Memory B cell (primary cell): ENCODE measurements at regions not wholly inside any gene's neighbourhood (a gene's known extent, or its start where the extent isn't known, plus 50 kb on each side); places are given as distances from the start of the nearest gene placed in this dataset.

Experiments used
- ATAC-seq: fragments of 150-1000 bp; cut with Tn5 transposase; 2 replicates; pipeline ENCODE4 v1.10.0; 2021; ENCODE audit warnings: low read depth, mild to moderate bottlenecking, moderate library complexity
- DNase-seq, 2 donors: peaks; one replicate each; pipeline ENCODE4 v3.0.0; 2022; ENCODE audit warnings: low spot score in 2 of 2
- H3K27ac Mint-ChIP-seq: one replicate; pipeline ENCODE4 v1.8.0; 2022; ENCODE audit warnings: mild to moderate bottlenecking, moderate library complexity, mixed read lengths
- H3K27me3 Mint-ChIP-seq: one replicate; pipeline ENCODE4 v1.8.0; 2022; ENCODE audit warnings: mixed read lengths
- H3K36me3 Mint-ChIP-seq: one replicate; pipeline ENCODE4 v1.8.0; 2022; ENCODE audit warnings: mild to moderate bottlenecking, mixed read lengths
- H3K4me1 Mint-ChIP-seq: one replicate; pipeline ENCODE4 v1.8.0; 2022; ENCODE audit warnings: mixed read lengths
- H3K4me3 Mint-ChIP-seq: one replicate; pipeline ENCODE4 v1.8.0; 2022; ENCODE audit warnings: mild to moderate bottlenecking, moderate library complexity, mixed read lengths
- H3K9me3 Mint-ChIP-seq: one replicate; pipeline ENCODE4 v1.8.0; 2022; ENCODE audit warnings: mixed read lengths

GRCh38 chr2:36088716-36089328 is 266.8 kb upstream of the CRIM1 start:
- ATAC-seq = no peak

GRCh38 chr2:36087344-36087743 is 268.2 kb upstream of the CRIM1 start:
- no peaks in the 10 kb centered on the region for H3K4me1 Mint-ChIP-seq
- ATAC-seq = no peak
- H3K27ac Mint-ChIP-seq = no peak overlapping the region
- H3K9me3 Mint-ChIP-seq = peaks cover 4% of the 10 kb centered on the region
- no peak overlapping the region for H3K4me3 Mint-ChIP-seq
- H3K27me3 Mint-ChIP-seq = peaks cover 1% of the 10 kb centered on the region
- DNase-seq = no peak
- no peaks in the 10 kb centered on the region for H3K36me3 Mint-ChIP-seq

More at GRCh38 chr2:36088716-36089328, 266.8 kb upstream of the CRIM1 start:
- Mint-ChIP-seq H3K27me3 (peaks cover 1% of the 10 kb centered on the region), H3K4me1 (no peaks in the 10 kb centered on the region), H3K4me3 (no peak overlapping the region), H3K36me3 (no peaks in the 10 kb centered on the region), H3K27ac (no peak overlapping the region), H3K9me3 (peaks cover 1% of the 10 kb centered on the region)
- no peak for DNase-seq

GRCh38 chr2:36079793-36080192 is 275.8 kb upstream of the CRIM1 start:
- Mint-ChIP-seq H3K36me3 (no peaks in the 10 kb centered on the region), H3K4me1 (no peaks in the 10 kb centered on the region), H3K27ac (no peak overlapping the region), H3K27me3 (peaks cover 2% of the 10 kb centered on the region), H3K4me3 (no peak overlapping the region), H3K9me3 (peaks cover 4% of the 10 kb centered on the region)
- ATAC-seq = no peak
- no peak for DNase-seq

GRCh38 chr2:36074008-36074407 is 281.6 kb upstream of the CRIM1 start:
- peaks cover 2% of the 10 kb centered on the region for H3K27me3 Mint-ChIP-seq
- H3K36me3 Mint-ChIP-seq = no peaks in the 10 kb centered on the region
- no peak overlapping the region for H3K4me3 Mint-ChIP-seq
- H3K27ac Mint-ChIP-seq = no peak overlapping the region
- ATAC-seq (no peak), DNase-seq (no peak)
- H3K4me1 Mint-ChIP-seq = no peaks in the 10 kb centered on the region
- H3K9me3 Mint-ChIP-seq = no peaks in the 10 kb centered on the region

GRCh38 chr2:36071698-36072097 is 283.9 kb upstream of the CRIM1 start:
- H3K27ac Mint-ChIP-seq = no peak overlapping the region
- no peaks in the 10 kb centered on the region for H3K4me1 Mint-ChIP-seq
- DNase-seq = no peak
- H3K36me3 Mint-ChIP-seq = no peaks in the 10 kb centered on the region
- no peaks in the 10 kb centered on the region for H3K9me3 Mint-ChIP-seq
- no peak overlapping the region for H3K4me3 Mint-ChIP-seq
- no peak for ATAC-seq
- H3K27me3 Mint-ChIP-seq = no peaks in the 10 kb centered on the region

GRCh38 chr2:36069074-36069473 is 286.5 kb upstream of the CRIM1 start:
- H3K27me3 Mint-ChIP-seq = no peaks in the 10 kb centered on the region
- no peaks in the 10 kb centered on the region for H3K4me1 Mint-ChIP-seq
- no peak overlapping the region for H3K27ac Mint-ChIP-seq
- DNase-seq (no peak), ATAC-seq (no peak)
- H3K4me3 Mint-ChIP-seq = no peak overlapping the region
- H3K36me3 Mint-ChIP-seq = no peaks in the 10 kb centered on the region
- no peaks in the 10 kb centered on the region for H3K9me3 Mint-ChIP-seq

GRCh38 chr2:36068086-36068485 is 287.5 kb upstream of the CRIM1 start:
- H3K4me3 Mint-ChIP-seq = no peak overlapping the region
- H3K27ac Mint-ChIP-seq = no peak overlapping the region
- no peaks in the 10 kb centered on the region for H3K9me3 Mint-ChIP-seq
- no peaks in the 10 kb centered on the region for H3K4me1 Mint-ChIP-seq
- no peaks in the 10 kb centered on the region for H3K36me3 Mint-ChIP-seq
- H3K27me3 Mint-ChIP-seq = no peaks in the 10 kb centered on the region
- DNase-seq (no peak), ATAC-seq (no peak)

- H3K36me3 Mint-ChIP-seq = peaks cover 2% of the 10 kb centered on the region
- DNase-seq (no peak), ATAC-seq (no peak)
- H3K9me3 Mint-ChIP-seq = peaks cover 10% of the 10 kb centered on the region
- H3K27ac Mint-ChIP-seq = no peak overlapping the region
- peaks cover 3% of the 10 kb centered on the region for H3K4me1 Mint-ChIP-seq
- no peak overlapping the region for H3K4me3 Mint-ChIP-seq
- H3K27me3 Mint-ChIP-seq = no peaks in the 10 kb centered on the region
Observed at GRCh38 chr2:36060133-36060532, 295.4 kb upstream of the CRIM1 start.

- no peak for DNase-seq
- H3K4me3 Mint-ChIP-seq = no peak overlapping the region
- no peak overlapping the region for H3K27ac Mint-ChIP-seq
- no peaks in the 10 kb centered on the region for H3K27me3 Mint-ChIP-seq
- peaks cover 10% of the 10 kb centered on the region for H3K9me3 Mint-ChIP-seq
- H3K36me3 Mint-ChIP-seq = peaks cover 2% of the 10 kb centered on the region
- peak; percentile 48 for ATAC-seq
- peaks cover 3% of the 10 kb centered on the region for H3K4me1 Mint-ChIP-seq
Observed at GRCh38 chr2:36059691-36060090, 295.9 kb upstream of the CRIM1 start.

GRCh38 chr2:36058953-36059352 is 296.6 kb upstream of the CRIM1 start:
- no peak overlapping the region for H3K27ac Mint-ChIP-seq
- DNase-seq (no peak), ATAC-seq (no peak)
- H3K9me3 Mint-ChIP-seq = peaks cover 10% of the 10 kb centered on the region
- peaks cover 2% of the 10 kb centered on the region for H3K36me3 Mint-ChIP-seq
- no peaks in the 10 kb centered on the region for H3K27me3 Mint-ChIP-seq
- peaks cover 3% of the 10 kb centered on the region for H3K4me1 Mint-ChIP-seq
- H3K4me3 Mint-ChIP-seq = no peak overlapping the region

- DNase-seq (no peak), ATAC-seq (no peak)
- Mint-ChIP-seq H3K4me1 (peaks cover 3% of the 10 kb centered on the region), H3K27ac (no peak overlapping the region), H3K4me3 (no peak overlapping the region), H3K36me3 (peaks cover 2% of the 10 kb centered on the region), H3K9me3 (peaks cover 10% of the 10 kb centered on the region), H3K27me3 (peaks cover 3% of the 10 kb centered on the region)
Observed at GRCh38 chr2:36058076-36058475, 297.5 kb upstream of the CRIM1 start.

- peaks cover 16% of the 10 kb centered on the region for H3K9me3 Mint-ChIP-seq
- peaks cover 4% of the 10 kb centered on the region for H3K27me3 Mint-ChIP-seq
- DNase-seq (no peak), ATAC-seq (no peak)
- H3K4me3 Mint-ChIP-seq = no peak overlapping the region
- no peak overlapping the region for H3K27ac Mint-ChIP-seq
- H3K36me3 Mint-ChIP-seq = peaks cover 2% of the 10 kb centered on the region
- H3K4me1 Mint-ChIP-seq = no peaks in the 10 kb centered on the region
Observed at GRCh38 chr2:36052819-36053218, 302.8 kb upstream of the CRIM1 start.

GRCh38 chr2:36044411-36044810 is 311.2 kb upstream of the CRIM1 start:
- H3K27me3 Mint-ChIP-seq = peaks cover 2% of the 10 kb centered on the region
- DNase-seq (no peak), ATAC-seq (no peak)
- peaks cover 14% of the 10 kb centered on the region for H3K9me3 Mint-ChIP-seq
- no peak overlapping the region for H3K27ac Mint-ChIP-seq
- H3K4me1 Mint-ChIP-seq = no peaks in the 10 kb centered on the region
- no peaks in the 10 kb centered on the region for H3K36me3 Mint-ChIP-seq
- H3K4me3 Mint-ChIP-seq = no peak overlapping the region

- no peak for ATAC-seq
- H3K27me3 Mint-ChIP-seq = no peaks in the 10 kb centered on the region
- no peak for DNase-seq
- no peaks in the 10 kb centered on the region for H3K4me1 Mint-ChIP-seq
- H3K9me3 Mint-ChIP-seq = peaks cover 14% of the 10 kb centered on the region
- no peak overlapping the region for H3K4me3 Mint-ChIP-seq
- H3K36me3 Mint-ChIP-seq = no peaks in the 10 kb centered on the region
- H3K27ac Mint-ChIP-seq = no peak overlapping the region
Observed at GRCh38 chr2:36035137-36035536, 320.4 kb upstream of the CRIM1 start.

- no peak overlapping the region for H3K27ac Mint-ChIP-seq
- H3K4me3 Mint-ChIP-seq = no peak overlapping the region
- no peak for DNase-seq
- H3K27me3 Mint-ChIP-seq = no peaks in the 10 kb centered on the region
- no peak for ATAC-seq
- no peaks in the 10 kb centered on the region for H3K4me1 Mint-ChIP-seq
- H3K9me3 Mint-ChIP-seq = peaks cover 11% of the 10 kb centered on the region
- no peaks in the 10 kb centered on the region for H3K36me3 Mint-ChIP-seq
Observed at GRCh38 chr2:36032046-36032445, 323.5 kb upstream of the CRIM1 start.
